ENCODE measurements at regions not wholly inside any gene's neighbourhood (a gene's known extent, or its start where the extent isn't known, plus 50 kb on each side); places are given as distances from the start of the nearest gene placed in this dataset.

DNA sequence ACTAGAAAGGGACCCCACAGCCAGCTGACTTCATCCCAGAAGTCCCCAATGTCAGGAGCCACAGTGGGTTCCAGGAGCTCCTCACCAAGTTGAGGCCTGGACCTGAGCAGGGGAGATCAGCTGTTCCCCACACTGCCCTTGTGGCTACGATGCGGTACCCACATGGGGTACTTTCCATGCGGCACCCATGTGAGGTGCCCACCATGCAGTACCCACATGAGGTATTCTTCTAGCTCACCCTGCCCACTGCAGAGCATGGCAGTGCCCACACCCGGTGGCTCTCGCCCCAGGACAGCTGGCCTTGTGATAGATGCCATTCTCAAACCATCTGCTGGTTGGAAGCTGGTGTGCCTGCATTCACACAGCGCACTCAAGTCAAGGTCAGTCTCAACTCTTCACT, 136.3 kb upstream of the PDE1C start:
- TF ChIP-seq, protein P1, sequence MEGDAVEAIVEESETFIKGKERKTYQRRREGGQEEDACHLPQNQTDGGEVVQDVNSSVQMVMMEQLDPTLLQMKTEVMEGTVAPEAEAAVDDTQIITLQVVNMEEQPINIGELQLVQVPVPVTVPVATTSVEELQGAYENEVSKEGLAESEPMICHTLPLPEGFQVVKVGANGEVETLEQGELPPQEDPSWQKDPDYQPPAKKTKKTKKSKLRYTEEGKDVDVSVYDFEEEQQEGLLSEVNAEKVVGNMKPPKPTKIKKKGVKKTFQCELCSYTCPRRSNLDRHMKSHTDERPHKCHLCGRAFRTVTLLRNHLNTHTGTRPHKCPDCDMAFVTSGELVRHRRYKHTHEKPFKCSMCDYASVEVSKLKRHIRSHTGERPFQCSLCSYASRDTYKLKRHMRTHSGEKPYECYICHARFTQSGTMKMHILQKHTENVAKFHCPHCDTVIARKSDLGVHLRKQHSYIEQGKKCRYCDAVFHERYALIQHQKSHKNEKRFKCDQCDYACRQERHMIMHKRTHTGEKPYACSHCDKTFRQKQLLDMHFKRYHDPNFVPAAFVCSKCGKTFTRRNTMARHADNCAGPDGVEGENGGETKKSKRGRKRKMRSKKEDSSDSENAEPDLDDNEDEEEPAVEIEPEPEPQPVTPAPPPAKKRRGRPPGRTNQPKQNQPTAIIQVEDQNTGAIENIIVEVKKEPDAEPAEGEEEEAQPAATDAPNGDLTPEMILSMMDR (IDR thresholded peaks at IDR 0.05): no peak
- TF ChIP-seq POLR2A (IDR thresholded peaks at IDR 0.05): no peak

All from suprapubic skin (tissue), 3 donors.